Glutamatergic neuron (in vitro differentiated cells): ENCODE measurements at regions not wholly inside any gene's neighbourhood (a gene's known extent, or its start where the extent isn't known, plus 50 kb on each side); places are given as distances from the start of the nearest gene placed in this dataset.
"Not testable (repeated sequence)": the region's sequence is repeated elsewhere in the genome, so short reads cannot be mapped to it uniquely, and the experiment has no call there.

ENCODE experiments used
- DNase-seq: peaks from one replicate; pipeline ENCODE4 v3.0.0; 2022
- H3K27ac Mint-ChIP-seq: one replicate; pipeline ENCODE4 v1.8.0; 2020; ENCODE audit warnings: mild to moderate bottlenecking, mixed read lengths, inconsistent platforms; ENCODE audit not compliant: unreplicated experiment
- H3K27me3 Mint-ChIP-seq: one replicate; pipeline ENCODE4 v1.8.0; 2020; ENCODE audit warnings: mild to moderate bottlenecking, moderate library complexity, mixed read lengths, inconsistent platforms; ENCODE audit not compliant: unreplicated experiment
- H3K36me3 Mint-ChIP-seq: one replicate; pipeline ENCODE4 v1.8.0; 2020; ENCODE audit warnings: mild to moderate bottlenecking, mixed read lengths, inconsistent platforms; ENCODE audit not compliant: unreplicated experiment
- H3K4me1 Mint-ChIP-seq: one replicate; pipeline ENCODE4 v1.8.0; 2020; ENCODE audit warnings: mild to moderate bottlenecking, low read depth, mixed read lengths, inconsistent platforms; ENCODE audit not compliant: unreplicated experiment
- H3K4me3 Mint-ChIP-seq: one replicate; pipeline ENCODE4 v1.8.0; 2020; ENCODE audit warnings: mild to moderate bottlenecking, mixed read lengths, inconsistent platforms; ENCODE audit not compliant: unreplicated experiment
- H3K9me3 Mint-ChIP-seq: one replicate; pipeline ENCODE4 v1.8.0; 2020; ENCODE audit warnings: mild to moderate bottlenecking, moderate library complexity, mixed read lengths, inconsistent platforms; ENCODE audit not compliant: unreplicated experiment
- CTCF ChIP-seq: fragments of 200-600 bp; sonication (generic); IDR thresholded peaks from one replicate; pipeline ENCODE4 v1.5.0; 2021; ENCODE audit not compliant: partially characterized antibody, unreplicated experiment

- Mint-ChIP-seq H3K36me3 (no peaks in the 10 kb centered on the region), H3K4me1 (no peaks in the 10 kb centered on the region), H3K4me3 (no peak overlapping the region), H3K27ac (no peak overlapping the region), H3K9me3 (no peaks in the 10 kb centered on the region), H3K27me3 (no peaks in the 10 kb centered on the region)
- DNase-seq = no peak
- TF ChIP-seq CTCF = no peak
Measured at GRCh38 chr5:86482008-86482407, 135.7 kb upstream of the COX7C start.

GRCh38 chr5:86493777-86494176 lies 124.0 kb upstream of the COX7C start:
- Mint-ChIP-seq H3K9me3 (no peaks in the 10 kb centered on the region), H3K4me3 (no peak overlapping the region), H3K4me1 (no peaks in the 10 kb centered on the region), H3K27ac (no peak overlapping the region), H3K27me3 (no peaks in the 10 kb centered on the region), H3K36me3 (no peaks in the 10 kb centered on the region)
- no peak for DNase-seq
- TF ChIP-seq CTCF = no peak

- no peak for TF ChIP-seq CTCF
- H3K4me1 Mint-ChIP-seq = no peaks in the 10 kb centered on the region
- H3K4me3 Mint-ChIP-seq = no peak overlapping the region
- DNase-seq = no peak
- H3K9me3 Mint-ChIP-seq = no peaks in the 10 kb centered on the region
- no peaks in the 10 kb centered on the region for H3K36me3 Mint-ChIP-seq
- no peaks in the 10 kb centered on the region for H3K27me3 Mint-ChIP-seq
- H3K27ac Mint-ChIP-seq = no peak overlapping the region
Measured at GRCh38 chr5:86500947-86501346, 116.8 kb upstream of the COX7C start.

- Mint-ChIP-seq H3K27me3 (no peaks in the 10 kb centered on the region), H3K4me1 (no peaks in the 10 kb centered on the region), H3K9me3 (peaks cover 1% of the 10 kb centered on the region), H3K36me3 (no peaks in the 10 kb centered on the region), H3K27ac (no peak overlapping the region), H3K4me3 (no peak overlapping the region)
- DNase-seq = no peak
- no peak for TF ChIP-seq CTCF
Measured at GRCh38 chr5:86507574-86507973, 110.2 kb upstream of the COX7C start.

- not testable (repeated sequence) for H3K4me1 Mint-ChIP-seq, H3K27ac Mint-ChIP-seq, H3K9me3 Mint-ChIP-seq, H3K36me3 Mint-ChIP-seq, H3K4me3 Mint-ChIP-seq, H3K27me3 Mint-ChIP-seq, DNase-seq
Measured at GRCh38 chr5:86510330-86510915, 107.3 kb upstream of the COX7C start.

- Mint-ChIP-seq H3K4me3 (no peak overlapping the region), H3K36me3 (no peaks in the 10 kb centered on the region)
Measured at GRCh38 chr5:86523718-86524117, 94.0 kb upstream of the COX7C start.

More at GRCh38 chr5:86523718-86524117, 94.0 kb upstream of the COX7C start:
- DNase-seq = no peak
- peaks cover 2% of the 10 kb centered on the region for H3K9me3 Mint-ChIP-seq
- H3K27ac Mint-ChIP-seq = no peak overlapping the region
- no peaks in the 10 kb centered on the region for H3K27me3 Mint-ChIP-seq
- H3K4me1 Mint-ChIP-seq = no peaks in the 10 kb centered on the region
- no peak for TF ChIP-seq CTCF
